GM18867 (cell line): ENCODE measurements at regions not wholly inside any gene's neighbourhood (a gene's known extent, or its start where the extent isn't known, plus 50 kb on each side); places are given as distances from the start of the nearest gene placed in this dataset.
"Not testable (repeated sequence)": the region's sequence is repeated elsewhere in the genome, so short reads cannot be mapped to it uniquely, and the experiment has no call there.

ENCODE experiments used
- ATAC-seq: cut with Tn5 transposase; IDR thresholded peaks from one replicate; pipeline ENCODE4 v1.9.1; 2021; ENCODE audit warnings: mild to moderate bottlenecking, moderate library complexity; ENCODE audit not compliant: unreplicated experiment

DNA sequence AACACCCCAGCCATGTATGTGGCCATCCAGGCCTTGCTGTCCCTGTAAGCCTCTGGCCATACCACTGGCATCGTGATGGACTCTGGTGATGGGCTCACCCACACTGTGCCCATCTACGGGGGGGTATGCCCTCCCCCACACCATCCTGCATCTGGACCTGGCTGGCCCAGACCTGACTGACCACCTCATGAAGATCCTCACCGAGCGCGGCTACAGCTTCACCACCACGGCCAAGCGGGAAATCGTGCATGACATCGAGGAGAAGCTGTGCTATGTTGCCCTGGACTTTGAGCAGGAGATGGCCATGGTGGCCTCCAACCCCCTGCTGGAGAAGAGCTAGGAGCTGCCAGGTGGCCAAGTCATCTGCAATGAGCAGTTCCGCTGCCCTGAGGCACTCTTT is 80.4 kb upstream of the ZCCHC2 start:
- ATAC-seq = no peak

DNA sequence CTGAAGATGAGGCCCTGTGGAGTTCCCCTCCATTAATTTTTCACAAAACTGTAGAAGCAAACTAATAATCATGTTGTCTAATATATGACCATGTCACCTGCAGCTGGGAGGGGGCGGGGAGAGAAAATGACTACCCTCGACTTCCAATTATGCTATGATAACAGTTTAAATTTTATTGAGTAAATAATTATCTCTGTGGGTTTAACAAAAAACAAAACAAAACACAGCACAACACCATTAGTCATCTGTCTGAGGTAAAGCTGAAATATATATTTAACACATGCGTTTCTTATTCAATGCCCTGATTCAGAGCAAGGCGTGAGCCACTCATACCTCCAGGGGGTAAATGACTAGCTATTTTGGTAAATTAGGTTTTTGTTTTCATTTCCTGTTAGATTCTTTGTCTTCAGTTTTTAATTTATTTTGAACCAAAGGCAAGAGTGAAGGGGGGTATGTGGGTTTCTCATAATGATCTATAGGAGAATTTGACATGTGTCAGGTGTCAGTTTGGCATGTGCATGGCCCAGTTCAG is 77.4 kb upstream of the ZCCHC2 start:
- peak; percentile 65 for ATAC-seq

DNA sequence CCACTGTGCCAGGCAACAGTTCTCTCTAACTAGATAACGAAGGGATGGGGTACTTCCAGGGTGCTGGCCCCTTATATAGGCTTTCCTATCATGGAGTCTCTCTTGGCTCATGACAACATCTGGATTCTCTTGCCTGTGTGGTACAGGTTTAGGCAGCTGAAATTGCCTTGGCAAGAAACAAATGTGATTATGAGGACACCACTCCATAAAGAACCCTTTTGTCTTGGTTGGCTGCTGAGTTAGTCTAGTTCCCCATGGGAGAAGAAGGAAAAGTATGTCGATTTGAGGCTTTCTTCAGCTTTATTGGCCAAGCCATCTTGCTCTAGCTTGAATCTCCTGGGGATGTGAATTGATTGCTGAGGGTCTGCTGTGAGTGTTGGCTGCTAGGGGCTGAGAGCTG is 76.3 kb upstream of the ZCCHC2 start:
- ATAC-seq = no peak

DNA sequence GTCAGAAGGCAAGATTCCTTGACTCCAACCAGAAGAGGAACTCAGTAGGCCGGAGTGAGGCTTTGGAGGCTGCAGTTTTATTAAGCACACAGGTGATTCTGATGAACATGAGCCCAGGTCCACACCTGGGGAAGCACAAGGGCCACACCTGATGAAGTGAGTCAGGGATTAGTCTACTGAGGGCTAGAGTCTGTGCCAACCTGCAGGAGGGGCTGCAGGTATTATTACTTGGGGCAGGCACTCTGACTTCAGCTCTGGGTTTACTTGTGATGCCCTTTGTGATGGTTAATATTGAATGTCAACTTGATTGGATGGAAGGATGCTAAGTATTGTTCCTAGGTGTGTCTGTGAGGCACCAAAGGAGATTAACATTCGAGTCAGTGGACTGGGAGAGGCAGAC is 75.2 kb upstream of the ZCCHC2 start:
- no peak for ATAC-seq

DNA sequence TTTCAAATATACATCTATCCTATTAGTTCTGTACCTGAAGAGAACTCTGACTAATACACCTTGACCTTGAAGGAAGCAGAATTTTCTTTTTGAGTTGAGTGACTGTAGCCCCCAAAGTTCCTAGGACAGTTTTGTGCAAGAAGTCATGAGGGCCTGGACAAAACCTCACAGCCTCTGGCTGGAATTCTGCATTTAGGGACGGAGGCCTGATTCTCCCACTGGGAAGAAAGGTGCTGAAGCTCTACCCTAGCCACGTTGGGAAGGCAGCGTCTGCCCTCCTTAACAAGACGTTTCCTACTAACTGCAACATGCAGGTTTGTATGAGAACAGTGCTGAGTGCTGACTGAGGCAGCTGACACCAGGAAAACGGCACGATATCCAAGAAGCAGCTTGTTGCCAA is 74.4 kb upstream of the ZCCHC2 start:
- ATAC-seq = no peak

DNA sequence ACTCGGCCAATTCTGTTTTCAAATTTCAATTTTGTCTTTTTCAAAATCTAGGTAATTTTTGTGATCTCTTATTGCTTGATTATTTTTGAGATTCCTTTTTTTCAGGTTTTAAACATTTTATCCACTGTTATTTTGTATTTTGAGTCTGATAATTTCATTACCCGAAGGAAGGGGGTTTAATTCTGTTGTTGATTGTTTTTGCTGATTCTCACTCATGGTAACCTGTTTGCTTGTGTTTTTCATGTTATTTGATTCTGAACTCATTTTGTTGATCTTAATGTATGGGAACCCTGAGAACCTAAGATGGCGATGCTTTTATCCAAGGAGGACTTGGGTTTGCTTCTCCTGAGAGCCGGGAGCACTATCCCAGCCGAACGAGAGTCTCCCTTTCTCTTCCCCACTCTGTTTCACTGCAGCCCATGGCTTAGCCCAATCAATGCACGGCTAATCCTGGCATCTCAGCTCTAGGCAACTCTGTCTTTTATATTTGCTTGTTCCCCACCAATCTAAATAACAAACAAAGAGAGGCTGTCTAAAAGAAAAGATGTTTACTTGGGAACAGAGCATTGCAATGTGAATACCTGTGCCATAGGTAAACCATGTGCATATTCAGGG is 73.2 kb upstream of the ZCCHC2 start:
- ATAC-seq = no peak

DNA sequence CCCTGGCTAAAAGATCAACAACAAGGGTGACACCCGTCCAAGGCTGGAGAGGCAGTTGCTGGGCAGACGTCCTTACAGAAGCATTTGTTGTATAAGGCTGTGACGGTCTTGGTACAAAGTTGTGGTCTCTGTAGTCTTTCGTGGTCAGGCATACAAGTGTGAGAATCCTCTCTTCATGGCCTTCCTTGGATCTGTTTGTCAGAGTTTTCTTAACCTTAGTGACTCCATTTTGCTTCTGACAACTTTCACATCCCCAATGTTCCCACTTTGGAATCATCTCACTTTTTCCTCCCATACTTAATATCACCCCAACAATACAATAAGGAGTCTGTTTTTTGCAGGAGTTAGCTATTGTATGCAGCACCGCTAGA is 72.7 kb upstream of the ZCCHC2 start:
- no peak for ATAC-seq

DNA sequence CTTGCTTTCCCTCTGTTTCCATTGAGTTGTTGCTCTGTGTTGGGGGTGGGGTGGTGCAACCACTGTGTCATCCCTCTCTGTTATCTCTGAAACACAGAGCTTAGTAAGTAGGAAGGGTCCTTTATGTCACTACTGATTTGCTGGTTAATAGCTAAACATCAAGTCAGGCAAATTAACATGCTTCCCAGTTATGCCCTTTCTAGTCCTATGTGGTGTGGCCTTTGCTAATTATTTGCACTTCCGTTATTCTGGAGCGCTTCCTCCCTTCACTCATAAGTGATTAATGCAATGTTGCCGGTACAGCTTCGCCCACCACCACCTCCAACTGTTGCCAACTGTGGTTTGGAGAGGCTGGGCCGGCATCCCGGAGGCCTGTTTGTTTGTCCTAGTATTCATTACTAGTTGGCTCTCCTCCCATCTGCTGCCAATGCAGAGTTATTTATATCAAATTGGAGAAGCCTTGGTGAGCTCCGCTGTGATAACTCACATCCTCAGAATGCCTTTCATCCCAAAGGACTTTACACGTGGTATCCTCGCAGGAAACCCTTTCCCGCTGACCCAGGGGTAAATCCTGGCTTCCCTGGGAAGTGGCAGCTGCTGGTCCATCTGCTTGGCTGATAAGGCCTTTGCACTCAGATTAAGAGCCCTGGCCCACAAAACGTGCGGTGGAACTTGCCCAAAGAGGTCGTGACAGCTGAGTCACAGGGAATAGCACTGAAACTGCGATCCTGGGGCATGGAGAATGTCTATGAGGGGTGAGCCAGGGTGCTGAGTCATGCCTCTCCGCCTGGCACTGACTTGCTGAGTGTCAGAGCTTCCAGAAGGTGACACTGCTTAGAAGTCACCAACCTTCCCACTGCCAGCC is 72.0 kb upstream of the ZCCHC2 start:
- no peak for ATAC-seq

DNA sequence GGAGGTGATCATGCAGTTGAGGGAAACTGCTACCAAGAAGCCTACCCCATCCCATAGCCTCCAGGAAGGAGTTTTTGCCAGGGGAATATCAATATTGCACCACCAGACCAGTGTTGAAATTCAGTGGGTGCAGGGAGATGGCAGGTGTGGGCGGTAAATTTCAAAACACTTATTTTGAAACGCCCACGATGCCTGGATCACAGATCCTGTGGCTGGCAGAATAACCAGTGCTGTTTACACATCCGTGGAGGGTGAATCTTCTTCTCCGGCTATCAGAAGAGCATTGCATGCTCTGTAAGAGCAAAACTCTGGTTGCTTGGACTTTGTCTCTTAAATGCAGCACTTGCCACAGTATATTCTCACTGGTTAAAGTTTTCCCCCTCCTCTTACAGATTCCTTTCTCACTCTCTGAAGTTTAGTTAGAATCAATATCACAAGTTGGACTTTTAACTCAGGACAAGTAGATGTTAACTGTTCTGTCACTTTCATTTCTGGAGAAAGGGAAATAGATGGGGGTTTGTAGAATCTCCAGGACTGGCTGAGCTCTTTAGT is 70.5 kb upstream of the ZCCHC2 start:
- no peak for ATAC-seq

DNA sequence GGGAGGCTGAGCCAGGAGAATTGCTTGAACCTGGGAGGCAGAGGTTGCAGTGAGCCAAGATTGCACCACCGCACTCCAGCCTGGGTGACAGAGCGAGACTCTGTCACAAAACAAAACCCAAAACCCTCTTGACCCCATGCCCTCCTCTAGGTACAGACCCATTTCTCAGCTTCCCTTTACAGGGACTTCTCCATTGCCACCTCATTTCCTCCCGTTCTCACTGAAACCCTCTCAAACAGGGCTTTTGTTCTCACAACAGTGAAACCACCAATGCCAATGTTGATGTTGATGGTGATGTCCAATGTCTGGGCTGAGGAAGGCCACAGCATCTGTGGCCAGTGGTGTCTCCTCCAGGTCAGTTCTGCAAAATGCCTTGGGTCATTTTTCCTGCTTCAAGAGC is 69.0 kb upstream of the ZCCHC2 start:
- ATAC-seq = no peak

DNA sequence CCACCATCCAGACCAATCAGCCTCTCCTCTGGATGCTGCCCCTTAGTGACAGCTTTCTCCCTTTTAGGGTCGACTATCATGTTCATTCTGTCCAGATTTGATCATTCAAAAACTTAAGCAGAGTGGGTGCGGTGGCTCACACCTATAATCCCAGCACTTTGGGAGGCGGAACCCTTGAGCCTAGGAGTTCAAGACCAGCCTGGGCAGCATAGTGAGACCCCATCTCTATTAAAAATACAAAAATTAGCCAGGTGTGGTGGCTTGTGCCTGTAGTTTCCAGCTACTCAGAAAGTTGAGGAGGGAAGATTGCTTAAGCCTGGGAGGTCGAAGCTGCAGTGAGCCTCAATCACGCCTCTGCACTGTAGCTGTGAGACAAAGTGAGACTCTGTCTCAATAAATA is 68.3 kb upstream of the ZCCHC2 start:
- no peak for ATAC-seq

DNA sequence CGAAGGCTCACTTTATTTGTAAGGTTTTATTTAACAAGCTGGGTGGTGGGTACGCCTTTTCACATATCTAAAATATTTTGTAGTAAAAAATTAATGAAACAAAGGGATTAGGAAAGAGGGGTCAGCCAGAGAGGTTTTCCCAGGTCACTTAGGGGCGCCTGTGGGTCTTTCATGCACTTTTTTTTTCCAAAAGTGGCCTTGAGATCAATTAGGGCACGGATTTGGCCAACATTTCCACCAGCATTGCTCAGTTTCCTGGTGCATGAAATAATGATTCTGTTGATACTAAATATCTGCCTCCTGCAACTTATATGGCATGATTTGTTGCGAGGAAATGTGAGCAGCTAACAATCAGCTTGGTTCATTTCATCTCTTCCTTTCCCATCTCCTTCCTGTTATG is 67.6 kb upstream of the ZCCHC2 start:
- ATAC-seq = no peak

DNA sequence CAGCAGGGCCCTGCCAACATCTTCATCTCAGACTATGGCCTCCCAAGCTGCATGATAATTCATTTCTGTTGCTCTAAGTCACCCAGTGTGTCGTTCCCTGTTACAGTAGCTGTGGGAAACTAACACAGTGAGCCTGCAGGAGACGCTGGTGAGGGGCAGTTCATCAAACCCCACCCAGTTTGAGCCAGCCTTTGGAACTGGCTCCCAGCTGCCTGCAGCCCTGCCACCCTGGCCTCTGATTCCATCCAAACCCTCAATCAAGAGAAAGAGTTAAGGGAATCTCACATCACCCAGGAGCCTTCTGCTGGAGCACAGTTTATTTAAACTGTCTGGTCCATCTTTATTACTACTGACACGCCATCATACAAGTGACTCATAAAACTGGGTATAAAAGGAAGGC is 64.9 kb upstream of the ZCCHC2 start:
- ATAC-seq = no peak

DNA sequence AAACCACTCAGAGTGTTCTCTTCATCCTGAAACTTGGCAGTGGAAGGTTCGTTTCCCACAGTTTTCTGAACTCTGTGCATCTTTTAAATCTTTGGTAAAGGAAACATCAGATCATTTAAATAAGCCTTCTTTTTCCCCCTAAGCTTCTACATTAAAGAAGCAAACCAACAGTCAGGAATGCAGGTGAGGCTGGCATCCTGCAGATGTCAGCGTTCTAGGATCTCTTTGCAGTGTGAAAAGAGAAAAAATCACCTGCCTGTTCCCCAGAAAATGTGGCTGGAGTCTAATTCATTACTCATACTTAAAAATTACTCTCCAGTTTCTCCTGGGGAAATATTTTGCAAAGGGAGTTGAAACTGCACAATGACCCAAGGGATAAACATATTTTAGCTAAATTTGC is 64.5 kb upstream of the ZCCHC2 start:
- no peak for ATAC-seq

DNA sequence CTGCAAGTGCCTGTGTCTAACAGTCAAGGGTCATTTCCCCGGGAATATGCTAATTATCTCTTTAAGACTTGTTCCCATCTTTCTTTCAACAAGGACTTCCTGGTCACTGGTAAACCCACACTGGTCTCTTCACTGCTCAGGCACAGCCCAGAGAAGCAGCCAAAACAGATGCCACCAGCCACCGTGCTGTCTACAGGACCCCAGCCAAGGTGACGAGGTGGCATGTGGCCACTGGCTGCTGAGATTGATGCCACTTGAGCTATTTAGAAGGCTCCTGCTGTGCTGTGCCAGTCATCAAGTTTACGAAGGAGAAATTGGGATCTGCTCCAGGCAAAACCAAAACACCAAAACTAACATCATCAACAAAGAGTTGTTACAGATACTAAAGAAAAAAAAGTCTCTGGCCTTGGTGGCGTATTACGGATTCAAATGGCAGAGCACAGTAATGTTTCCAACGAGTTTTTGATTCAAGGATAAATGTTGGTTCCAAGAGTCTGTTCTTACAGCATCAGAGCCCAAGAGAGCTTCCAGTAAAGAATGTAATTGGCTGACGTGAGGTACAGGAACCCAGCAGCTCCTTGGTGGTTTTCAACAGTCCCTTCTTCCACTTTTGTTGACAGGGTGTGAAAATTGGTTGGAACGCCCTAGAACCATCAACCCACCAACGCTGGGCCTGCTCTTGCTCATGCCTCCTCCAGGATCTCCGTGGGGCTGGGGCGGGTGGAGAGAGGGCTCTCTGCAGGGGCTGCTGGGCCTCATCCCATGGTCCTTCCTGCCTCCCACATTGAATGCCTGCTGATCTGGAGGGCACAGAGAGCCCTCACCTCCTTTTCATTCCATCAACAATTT is 63.7 kb upstream of the ZCCHC2 start:
- no peak for ATAC-seq

DNA sequence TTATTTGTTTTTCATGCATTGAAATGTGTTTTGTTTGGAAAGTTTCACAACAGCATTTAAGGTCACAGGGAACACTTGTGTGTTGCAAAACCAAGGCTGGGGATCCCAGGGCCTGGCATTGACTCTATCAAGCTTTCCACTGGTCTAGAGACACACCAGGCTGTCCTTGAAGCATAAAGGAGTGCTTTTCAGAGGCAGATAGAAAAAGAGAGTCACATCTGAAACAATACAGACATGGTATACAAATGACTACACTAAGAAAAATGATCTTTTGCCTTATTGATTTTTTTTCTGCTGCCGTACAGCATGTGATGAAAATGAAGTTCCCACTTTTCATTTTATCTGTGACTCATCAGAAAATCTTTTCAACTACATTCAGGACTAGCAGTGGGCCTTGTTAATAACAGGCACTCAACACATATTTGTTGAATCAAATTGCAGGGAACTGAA is 61.9 kb upstream of the ZCCHC2 start:
- ATAC-seq = no peak

DNA sequence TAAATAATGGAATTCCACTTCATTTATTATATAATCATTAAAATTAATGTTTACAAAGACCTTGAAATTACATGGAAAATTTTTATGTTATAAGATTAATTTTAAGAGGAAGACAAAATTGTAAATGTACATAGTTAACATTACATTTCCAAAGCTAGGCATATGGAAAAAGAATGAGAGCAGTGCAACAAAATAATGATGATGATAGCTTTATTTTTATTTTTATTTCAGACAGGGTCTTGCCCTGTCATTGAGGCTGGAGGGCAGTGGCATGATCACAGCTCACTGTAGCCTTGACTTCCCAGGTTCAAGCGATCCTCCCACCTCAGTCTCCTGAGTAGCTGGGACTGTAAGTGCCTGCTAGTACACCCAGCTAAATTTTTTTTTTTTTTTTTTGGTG is 61.2 kb upstream of the ZCCHC2 start:
- ATAC-seq = no peak

DNA sequence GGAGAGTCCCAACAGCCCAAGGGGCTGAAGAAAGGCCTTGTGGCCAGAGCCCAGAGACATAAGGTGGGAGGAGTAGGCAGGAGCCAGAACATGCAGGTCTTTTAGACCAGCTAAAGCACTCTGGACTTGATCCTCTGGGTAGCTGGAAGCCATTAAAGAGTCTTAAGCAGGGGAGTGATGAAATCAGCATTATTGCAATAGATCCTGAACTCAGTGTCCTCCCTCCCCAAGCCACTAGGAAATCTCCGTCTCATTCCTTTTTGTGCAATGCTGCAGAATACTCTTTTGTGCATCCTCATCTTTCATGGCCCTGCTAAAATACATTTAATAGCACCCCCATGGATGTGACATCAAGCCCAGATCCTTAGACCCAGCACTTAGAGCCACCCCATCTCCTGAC is 58.6 kb upstream of the ZCCHC2 start:
- no peak for ATAC-seq

DNA sequence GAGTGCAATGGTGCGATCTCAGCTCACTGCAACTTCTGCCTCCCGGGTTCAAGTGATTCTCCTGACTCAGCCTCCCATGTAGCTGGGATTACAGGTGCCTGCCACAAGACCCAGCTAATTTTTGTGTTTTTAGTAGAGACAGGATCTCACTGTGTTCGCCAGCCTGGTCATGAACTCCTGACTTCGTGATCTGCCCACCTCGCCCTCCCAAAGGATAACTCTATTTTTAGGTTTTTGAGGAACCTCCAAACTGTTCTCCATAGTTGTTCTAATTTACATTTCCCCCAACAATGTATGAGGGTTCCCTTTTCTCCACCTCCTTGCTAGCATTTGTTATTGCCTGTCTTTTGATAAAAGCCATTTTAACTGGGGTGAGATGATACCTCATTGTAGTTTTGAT is 53.7 kb upstream of the ZCCHC2 start:
- ATAC-seq = not testable (repeated sequence)
